OCI-LY7 (cell line): ENCODE measurements at regions not wholly inside any gene's neighbourhood (a gene's known extent, or its start where the extent isn't known, plus 50 kb on each side); places are given as distances from the start of the nearest gene placed in this dataset.

Experiments
- BruUV-seq: library from RNA; stranded (reverse); fragments of 400-500 nt; replicated peaks from 2 replicates; lab custom pipeline; 2021; lab: Mats Ljungman, UMichigan
- CTCF ChIA-PET: fragments of 300-600 bp; sonication (Branson Sonifier 250); formaldehyde crosslinking; loops from one replicate; lab custom pipeline; 2022; ENCODE audit warnings: antibody characterized with exemption; ENCODE audit not compliant: unreplicated experiment; lab: Charles Lee
- POLR2A ChIA-PET: fragments of 300-600 bp; sonication (Branson Sonifier 250); formaldehyde crosslinking; loops from one replicate; lab custom pipeline; 2022; ENCODE audit warnings: antibody characterized with exemption; lab: Charles Lee
- DNase-seq: peaks from one replicate; pipeline ENCODE4 v3.0.0-alpha.2; 2015; ENCODE audit warnings: low spot score
- H2AFZ ChIP-seq: fragments of 200-600 bp; sonication (generic), shearing (Covaris generic); 2 replicates; pipeline ENCODE4 v1.6.1; 2014; ENCODE audit warnings: mild to moderate bottlenecking, antibody characterized with exemption, low read length, moderate library complexity
- H3K27ac ChIP-seq: fragments of 200-600 bp; sonication (generic); 2 replicates; pipeline ENCODE4 v1.5.1; 2014; ENCODE audit warnings: mixed run types, low read depth, mild to moderate bottlenecking, moderate library complexity, low read length, inconsistent platforms; ENCODE audit not compliant: poor library complexity, severe bottlenecking
- H3K36me3 ChIP-seq: fragments of 200-600 bp; sonication (generic); 2 replicates; pipeline ENCODE4 v1.6.1; 2014; ENCODE audit warnings: mild to moderate bottlenecking, antibody characterized with exemption, low read length, moderate library complexity, mixed read lengths; ENCODE audit not compliant: insufficient read depth
- H3K4me1 ChIP-seq: fragments of 200-600 bp; sonication (generic); 2 replicates; pipeline ENCODE4 v1.5.1; 2014; ENCODE audit warnings: mild to moderate bottlenecking, low read length; ENCODE audit not compliant: insufficient read depth, poor library complexity, severe bottlenecking
- H3K4me2 ChIP-seq: fragments of 200-600 bp; sonication (generic); 2 replicates; pipeline ENCODE4 v1.6.1; 2014; ENCODE audit warnings: mild to moderate bottlenecking, low read length
- H3K4me3 ChIP-seq: fragments of 200-600 bp; sonication (generic); 2 replicates; pipeline ENCODE4 v1.5.1; 2014; ENCODE audit warnings: mild to moderate bottlenecking, low read depth, low read length; ENCODE audit not compliant: poor library complexity, severe bottlenecking
- H3K79me2 ChIP-seq: fragments of 200-600 bp; sonication (generic); 2 replicates; pipeline ENCODE4 v1.6.1; 2016; ENCODE audit warnings: low read depth, mild to moderate bottlenecking, low read length, moderate library complexity, mixed read lengths; ENCODE audit not compliant: insufficient read depth
- H3K9me2 ChIP-seq: fragments of 200-600 bp; sonication (generic); 2 replicates; pipeline ENCODE4 v1.6.1; 2016; ENCODE audit warnings: mild to moderate bottlenecking, low read length, mixed read lengths; ENCODE audit not compliant: insufficient read depth
- H3K9me3 ChIP-seq: fragments of 200-600 bp; sonication (generic); 2 replicates; pipeline ENCODE4 v1.6.1; 2014; ENCODE audit warnings: mild to moderate bottlenecking, mixed run types, low read length, mixed read lengths
- H4K20me1 ChIP-seq: fragments of 200-600 bp; sonication (generic); 2 replicates; pipeline ENCODE4 v1.6.1; 2014; ENCODE audit warnings: mild to moderate bottlenecking, antibody characterized with exemption, low read length, moderate library complexity, mixed read lengths; ENCODE audit not compliant: insufficient read depth
- EZH2phosphoT487 ChIP-seq: fragments of 200-600 bp; sonication (generic); IDR thresholded peaks from 2 replicates; pipeline ENCODE4 v1.6.1; 2018; ENCODE audit warnings: low read depth, borderline replicate concordance, mild to moderate bottlenecking, mixed run types, antibody characterized with exemption, low read length, moderate library complexity, mixed read lengths
- intact Hi-C: fragments of 100-400 bp; cut with micrococcal nuclease; formaldehyde crosslinking; loops from one replicate; pipeline ENCODE4 v1.10.0; 2022; ENCODE audit not compliant: unreplicated experiment
- TF ChIP-seq, protein P1 (sequence below): fragments of 200-600 bp; sonication (generic); conservative IDR thresholded peaks from 2 replicates; pipeline ENCODE4 v1.5.1; 2014; ENCODE audit warnings: mild to moderate bottlenecking, antibody characterized with exemption, low read length, moderate library complexity, mixed read lengths

GRCh38 chr3:95508124-95508523, 1306.3 kb upstream of the EPHA6 start:
- DNase-seq = no peak
- H3K79me2 ChIP-seq = no peaks in the 10 kb centered on the region
- H3K27ac ChIP-seq = no peak overlapping the region
- TF ChIP-seq, protein P1, sequence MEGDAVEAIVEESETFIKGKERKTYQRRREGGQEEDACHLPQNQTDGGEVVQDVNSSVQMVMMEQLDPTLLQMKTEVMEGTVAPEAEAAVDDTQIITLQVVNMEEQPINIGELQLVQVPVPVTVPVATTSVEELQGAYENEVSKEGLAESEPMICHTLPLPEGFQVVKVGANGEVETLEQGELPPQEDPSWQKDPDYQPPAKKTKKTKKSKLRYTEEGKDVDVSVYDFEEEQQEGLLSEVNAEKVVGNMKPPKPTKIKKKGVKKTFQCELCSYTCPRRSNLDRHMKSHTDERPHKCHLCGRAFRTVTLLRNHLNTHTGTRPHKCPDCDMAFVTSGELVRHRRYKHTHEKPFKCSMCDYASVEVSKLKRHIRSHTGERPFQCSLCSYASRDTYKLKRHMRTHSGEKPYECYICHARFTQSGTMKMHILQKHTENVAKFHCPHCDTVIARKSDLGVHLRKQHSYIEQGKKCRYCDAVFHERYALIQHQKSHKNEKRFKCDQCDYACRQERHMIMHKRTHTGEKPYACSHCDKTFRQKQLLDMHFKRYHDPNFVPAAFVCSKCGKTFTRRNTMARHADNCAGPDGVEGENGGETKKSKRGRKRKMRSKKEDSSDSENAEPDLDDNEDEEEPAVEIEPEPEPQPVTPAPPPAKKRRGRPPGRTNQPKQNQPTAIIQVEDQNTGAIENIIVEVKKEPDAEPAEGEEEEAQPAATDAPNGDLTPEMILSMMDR = no peak
- no peak for TF ChIP-seq EZH2phosphoT487
- no peaks in the 10 kb centered on the region for H3K9me2 ChIP-seq
- intact Hi-C loops = no loop called here
- H3K4me3 ChIP-seq = no peak overlapping the region
- H3K4me1 ChIP-seq = no peaks in the 10 kb centered on the region
- CTCF ChIA-PET = no interaction called here
- BruUV-seq = no TSS peak
- H2AFZ ChIP-seq = no peak overlapping the region
- H3K9me3 ChIP-seq = no peaks in the 10 kb centered on the region
- POLR2A ChIA-PET = no interaction called here
- H3K4me2 ChIP-seq = no peak overlapping the region
- H3K36me3 ChIP-seq = no peaks in the 10 kb centered on the region
- no peaks in the 10 kb centered on the region for H4K20me1 ChIP-seq

DNA sequence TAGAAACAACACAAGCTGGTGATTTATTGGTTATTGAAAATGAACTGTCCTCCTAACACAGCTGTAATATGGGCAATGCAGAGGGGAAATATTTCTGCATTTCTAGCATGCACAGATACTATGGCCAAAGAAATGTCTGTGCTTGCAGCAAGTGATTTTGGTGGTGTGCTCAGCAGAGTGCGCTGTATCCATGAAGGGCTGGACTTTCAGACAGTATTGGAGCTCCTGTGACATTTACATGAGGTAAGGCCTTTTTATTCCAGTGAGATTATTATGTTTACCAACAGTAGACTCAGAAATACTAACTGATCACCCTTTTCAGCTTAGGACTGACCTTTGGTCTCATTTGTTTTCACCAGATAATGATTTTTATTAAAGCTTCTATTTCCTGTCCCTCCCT, 1302.6 kb upstream of the EPHA6 start:
- intact Hi-C loops = no loop called here
- CTCF ChIA-PET = interaction anchor here (0.5 kb wide), 1 partner anchor 15 kb away, joined by 3 read pairs; no protein-coding TSS in a partner anchor
- Histone ChIP-seq H2AFZ (no peak overlapping the region), H3K9me2 (no peaks in the 10 kb centered on the region), H3K79me2 (no peaks in the 10 kb centered on the region), H3K4me3 (no peak overlapping the region), H3K4me2 (no peak overlapping the region), H3K36me3 (no peaks in the 10 kb centered on the region), H3K9me3 (no peaks in the 10 kb centered on the region), H3K27ac (no peak overlapping the region), H4K20me1 (no peaks in the 10 kb centered on the region), H3K4me1 (no peaks in the 10 kb centered on the region)
- POLR2A ChIA-PET = interaction anchor here (0.7 to 1.0 kb wide), 2 partner anchors 22 to 448 kb away, joined by 3 to 4 read pairs; no protein-coding TSS in a partner anchor
- BruUV-seq = no TSS peak
- TF ChIP-seq EZH2phosphoT487 = no peak
- TF ChIP-seq, protein P1 = no peak
- DNase-seq = no peak

- intact Hi-C loops = no loop called here
- Histone ChIP-seq H3K36me3 (no peaks in the 10 kb centered on the region), H3K9me3 (no peaks in the 10 kb centered on the region), H3K9me2 (no peaks in the 10 kb centered on the region), H3K4me1 (no peaks in the 10 kb centered on the region), H3K4me3 (no peak overlapping the region), H2AFZ (no peak overlapping the region), H3K4me2 (no peak overlapping the region), H4K20me1 (no peaks in the 10 kb centered on the region), H3K79me2 (no peaks in the 10 kb centered on the region), H3K27ac (no peak overlapping the region)
- TF ChIP-seq, protein P1 = no peak
- no peak for TF ChIP-seq EZH2phosphoT487
- BruUV-seq = no TSS peak
- DNase-seq = no peak
- ChIA-PET POLR2A (no interaction called here), CTCF (no interaction called here)
Observed at GRCh38 chr3:95514260-95514659, 1300.1 kb upstream of the EPHA6 start.
